ENCODE measurements at regions not wholly inside any gene's neighbourhood (a gene's known extent, or its start where the extent isn't known, plus 50 kb on each side); places are given as distances from the start of the nearest gene placed in this dataset.

DNA sequence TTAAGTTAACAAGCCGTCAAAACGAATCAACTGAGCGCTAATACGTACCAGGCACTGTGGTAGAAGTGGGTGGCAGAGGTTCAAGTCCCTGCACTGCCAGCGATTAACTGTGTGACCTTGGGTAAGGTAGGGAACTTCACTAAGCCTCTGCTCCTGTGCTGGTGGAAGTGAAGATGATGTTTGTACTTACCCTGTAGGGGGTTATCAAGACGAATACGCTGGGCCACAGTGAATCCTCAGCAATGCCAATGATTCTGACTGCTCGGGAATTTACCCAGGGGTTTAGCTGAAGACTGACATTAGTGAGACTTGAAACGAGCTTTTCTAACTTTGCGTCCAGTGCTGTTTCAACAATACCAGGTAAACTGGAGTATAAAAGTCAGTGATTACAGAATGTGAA lies 305.3 kb downstream of the FGF9 start:
- H2BK5ac ChIP-seq (ENCODE audit: low read depth, low read length), result no peak overlapping the region
- no peak overlapping the region for H3K14ac ChIP-seq (ENCODE audit: insufficient read length)
- H3K27me3 ChIP-seq (replicated peaks in 1 of 4; ENCODE audit: control insufficient read depth in 3 of 4, extremely low read depth in 1 of 4, insufficient read depth in 3 of 4, low read length in 3 of 4), result no peaks in the 10 kb centered on the region
- H4K20me1 ChIP-seq (replicated peaks in 1 of 2; ENCODE audit: control insufficient read depth in 1 of 2, insufficient read depth in 2 of 2, low read length in 2 of 2), result peaks cover 0 to 4% of the 10 kb centered on the region in 2 experiments
- no peak overlapping the region for H2BK12ac ChIP-seq (ENCODE audit: low read depth, low read length)
- no peak overlapping the region for H2BK20ac ChIP-seq (ENCODE audit: low read length)
- H3K18ac ChIP-seq (ENCODE audit: extremely low read depth, low read length), result no peak overlapping the region
- no peak overlapping the region for H2BK120ac ChIP-seq (replicated peaks; ENCODE audit: low read depth, low read length)
- peak overlapping the region in 1 of 4 experiments; percentile 56; a peak in 1 of 7 replicates for H3K9ac ChIP-seq (replicated peaks in 1 of 4; ENCODE audit: extremely low read depth in 1 of 4, low read depth in 3 of 4, low read length in 3 of 4)
- no peak overlapping the region for H4K8ac ChIP-seq (ENCODE audit: extremely low read depth, insufficient read depth, low read length)
- no peak overlapping the region for H2AK5ac ChIP-seq (ENCODE audit: low read depth, low read length)
- no peak for FAIRE-seq
- no peak overlapping the region for H2AFZ ChIP-seq (ENCODE audit: low read length)
- peaks cover 7% of the 10 kb centered on the region; the same call in 1 of the 2 replicates for H3K23me2 ChIP-seq (ENCODE audit: low read depth, low read length)
- no peaks in the 10 kb centered on the region for H3K36me3 ChIP-seq (ENCODE audit: control insufficient read depth in 2 of 4, insufficient read depth in 4 of 4, low read length in 3 of 4)
- no peak overlapping the region for H3K27ac ChIP-seq (ENCODE audit: low read depth, low read length)
- no peak overlapping the region for H3K23ac ChIP-seq (ENCODE audit: insufficient read length)
- no peak for DNase-seq (ENCODE audit: low read depth in 1 of 2, low spot score in 2 of 2)
- H3K4me1 ChIP-seq (replicated peaks in 1 of 4; ENCODE audit: control insufficient read depth in 3 of 4, insufficient read depth in 4 of 4, low read length in 3 of 4), result peaks cover 0 to 3% (median 0%) of the 10 kb centered on the region in 4 experiments; a peak in 1 of 7 replicates
- H3K4ac ChIP-seq (replicated peaks; ENCODE audit: insufficient read length, low read depth, low read length), result no peak overlapping the region
- ChIA-PET POLR2A (ENCODE audit: partially characterized antibody) (interaction anchor here (0.6 kb wide), 1 partner anchor 29 kb away, joined by 3 read pairs; no protein-coding TSS in a partner anchor), CTCF (ENCODE audit: partially characterized antibody) (interaction anchor here (1.3 kb wide), 1 partner anchor 27 kb away, joined by 3 read pairs; no protein-coding TSS in a partner anchor)
- H3K79me2 ChIP-seq (ENCODE audit: control insufficient read depth in 1 of 2, insufficient read depth in 2 of 2, low read length in 2 of 2), result no peaks in the 10 kb centered on the region
- no peak overlapping the region for H3K4me3 ChIP-seq (ENCODE audit: extremely low read depth in 1 of 4, insufficient read depth in 2 of 4, low read depth in 3 of 4, low read length in 4 of 4)
- H3K4me2 ChIP-seq (ENCODE audit: insufficient read depth in 1 of 2, low read depth in 2 of 2, low read length in 2 of 2), result no peak overlapping the region
- no peak overlapping the region for H2BK15ac ChIP-seq (ENCODE audit: low read length)
- no peaks in the 10 kb centered on the region for H3K9me3 ChIP-seq (ENCODE audit: insufficient read depth in 2 of 2, low read depth in 1 of 2, low read length in 1 of 2)
- H4K91ac ChIP-seq (replicated peaks; ENCODE audit: insufficient read length, low read length), result no peak overlapping the region
- no peaks in the 10 kb centered on the region for H3K79me1 ChIP-seq (ENCODE audit: low read depth, low read length)
- 87% methylated on average over 10 of the region's 10 CpGs; no CpG with 5 or more reads in 1 of the 2 experiments for WGBS, 2 experiments (ENCODE audit: extremely low coverage in 1 of 2, insufficient coverage in 1 of 2, insufficient read length in 1 of 2, insufficient replicate concordance in 2 of 2, low coverage in 1 of 2, low lambda C conversion rate in 2 of 2, missing lambda C conversion rate in 1 of 2)
- H4K5ac ChIP-seq (ENCODE audit: insufficient read length, low read depth, low read length), result no peak overlapping the region
- H3K56ac ChIP-seq (replicated peaks; ENCODE audit: insufficient read length, low read depth, low read length), result no peak overlapping the region
- TF ChIP-seq HDAC6 (IDR thresholded peaks at IDR 0.05; ENCODE audit: low read depth, low read length) (no peak), TAF7 (optimal IDR thresholded peaks at IDR 0.05; ENCODE audit: borderline replicate concordance, low read depth, low read length) (no peak), CHD2 (IDR thresholded peaks at IDR 0.05; ENCODE audit: low read length) (no peak), ZNF274 (IDR thresholded peaks at IDR 0.05; ENCODE audit: borderline replicate concordance, extremely low read depth, low read length) (no peak), SIRT6 (IDR thresholded peaks at IDR 0.05; ENCODE audit: low read length) (no peak), TAF1 (IDR thresholded peaks at IDR 0.05; ENCODE audit: low read depth, low read length) (no peak), CTCF (IDR thresholded peaks at IDR 0.05; ENCODE audit: control extremely low read depth in 1 of 3, insufficient read depth in 1 of 3, low read depth in 1 of 3, low read length in 3 of 3) (no peak), GTF2F1 (IDR thresholded peaks at IDR 0.05; ENCODE audit: borderline replicate concordance, low read depth, low read length) (no peak), SP1 (IDR thresholded peaks at IDR 0.05; ENCODE audit: low read depth, low read length) (no peak), POU5F1 (IDR thresholded peaks at IDR 0.05; ENCODE audit: low read depth, low read length) (no peak), POLR2A (IDR thresholded peaks at IDR 0.05; ENCODE audit: control extremely low read depth in 1 of 2, low read depth in 2 of 2, low read length in 2 of 2) (no peak), EGR1 (IDR thresholded peaks at IDR 0.05; ENCODE audit: borderline replicate concordance, low read depth, low read length) (no peak), EP300 (IDR thresholded peaks at IDR 0.05; ENCODE audit: borderline replicate concordance in 1 of 2, low read depth in 2 of 2, low read length in 2 of 2) (no peak)
